Daoy (cell line): ENCODE measurements at regions not wholly inside any gene's neighbourhood (a gene's known extent, or its start where the extent isn't known, plus 50 kb on each side); places are given as distances from the start of the nearest gene placed in this dataset.

ENCODE experiments used
- DNase-seq: peaks from one replicate; pipeline ENCODE4 v3.0.0-alpha.2; 2015; ENCODE audit warnings: low read depth

DNA sequence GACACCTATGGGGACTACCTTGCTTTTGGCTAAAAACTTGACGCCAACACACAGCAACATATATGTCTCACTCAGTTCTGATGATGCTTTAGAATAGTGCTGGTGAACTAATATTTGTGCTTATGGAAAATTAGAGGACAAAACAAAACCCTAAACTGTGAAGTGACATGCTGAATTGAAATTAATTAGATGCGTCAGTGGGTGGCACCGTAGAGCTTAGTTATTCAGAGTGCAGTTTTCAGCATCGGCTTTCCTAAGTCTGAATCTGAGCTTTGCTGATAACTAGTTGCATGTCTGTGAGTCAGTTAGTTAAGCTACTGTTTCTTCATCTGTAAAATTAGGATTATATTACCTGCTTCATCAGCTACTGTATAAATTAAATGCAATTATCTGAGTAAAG is 245.0 kb upstream of the SORCS1 start:
- no peak for DNase-seq

DNA sequence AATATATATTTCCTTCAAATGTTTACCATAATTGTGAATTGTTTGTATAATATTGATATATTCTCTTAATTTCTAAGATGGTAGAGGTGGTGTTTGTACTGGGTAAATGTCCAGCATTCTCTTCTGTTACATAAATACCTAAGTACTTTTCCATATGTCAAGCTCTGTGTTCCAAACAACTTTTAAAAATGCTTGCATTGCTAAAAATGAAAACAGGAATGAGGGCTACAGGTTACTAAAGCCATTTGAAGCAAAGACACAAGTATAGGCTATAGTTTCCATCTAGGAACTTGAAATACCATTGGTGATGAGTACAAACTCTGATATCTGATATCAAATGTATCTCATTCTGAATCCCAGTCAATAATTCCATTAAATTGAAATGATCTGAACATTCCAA is 233.6 kb upstream of the SORCS1 start:
- no peak for DNase-seq

DNA sequence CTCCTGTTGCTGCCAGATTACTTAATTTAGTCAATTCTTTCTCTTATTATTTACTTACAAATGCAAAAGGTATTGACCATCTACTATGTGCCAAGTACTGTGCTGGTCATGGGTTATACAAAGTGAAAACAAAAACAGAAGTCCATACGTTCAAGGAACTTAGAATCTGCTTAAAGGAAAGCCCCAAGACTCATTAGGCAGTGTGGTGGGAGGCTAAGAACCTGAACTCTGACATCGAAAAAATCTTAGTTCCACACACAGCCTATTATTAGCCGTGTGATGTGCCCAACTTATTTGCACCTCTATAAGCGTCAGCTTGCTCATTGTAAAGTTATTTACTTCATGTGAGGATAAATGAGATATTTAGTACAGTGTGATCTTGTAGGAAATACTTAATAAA is 227.4 kb upstream of the SORCS1 start:
- no peak for DNase-seq

- DNase-seq: no peak
Observed at GRCh38 chr10:107390563-107390962, 226.1 kb upstream of the SORCS1 start.

DNA sequence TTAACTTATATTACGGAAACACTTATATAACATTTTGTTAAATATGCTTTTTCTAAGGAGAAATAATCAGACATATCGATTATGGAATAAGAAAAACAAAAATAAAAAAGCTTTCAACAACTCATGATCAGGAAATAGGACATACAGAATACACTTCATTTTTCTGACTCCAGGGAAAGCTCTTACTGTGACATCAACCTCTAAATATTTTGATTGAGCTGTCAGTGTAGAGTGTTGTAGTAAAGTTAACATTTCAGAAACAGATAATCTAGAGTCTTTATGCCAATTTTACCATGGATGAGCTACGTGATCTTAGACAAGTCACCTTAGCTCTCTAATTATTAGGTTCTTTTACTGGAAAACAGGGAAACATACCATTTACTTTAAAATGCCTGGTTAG is 218.9 kb upstream of the SORCS1 start:
- no peak for DNase-seq

- DNase-seq: no peak
Observed at GRCh38 chr10:107379601-107380000, 215.1 kb upstream of the SORCS1 start.

DNA sequence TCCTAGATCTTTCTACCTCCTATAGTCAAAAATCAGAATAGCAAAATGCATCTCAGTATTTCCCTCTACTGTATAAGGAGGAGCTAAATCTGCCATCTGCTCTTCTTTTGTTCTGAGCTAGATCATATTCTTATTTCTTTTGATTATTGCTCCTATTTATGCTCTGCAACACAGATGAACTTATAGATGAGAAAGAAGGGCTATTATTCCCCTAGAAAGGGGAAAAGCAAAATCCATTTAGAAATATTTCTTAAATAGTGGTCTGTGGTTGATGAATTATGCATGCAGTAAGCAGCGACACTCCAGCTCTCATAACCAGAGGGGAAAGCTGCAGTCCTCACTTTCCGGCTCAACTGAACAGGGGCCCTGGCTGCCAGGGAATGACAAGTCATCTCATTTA is 207.3 kb upstream of the SORCS1 start:
- no peak for DNase-seq

DNA sequence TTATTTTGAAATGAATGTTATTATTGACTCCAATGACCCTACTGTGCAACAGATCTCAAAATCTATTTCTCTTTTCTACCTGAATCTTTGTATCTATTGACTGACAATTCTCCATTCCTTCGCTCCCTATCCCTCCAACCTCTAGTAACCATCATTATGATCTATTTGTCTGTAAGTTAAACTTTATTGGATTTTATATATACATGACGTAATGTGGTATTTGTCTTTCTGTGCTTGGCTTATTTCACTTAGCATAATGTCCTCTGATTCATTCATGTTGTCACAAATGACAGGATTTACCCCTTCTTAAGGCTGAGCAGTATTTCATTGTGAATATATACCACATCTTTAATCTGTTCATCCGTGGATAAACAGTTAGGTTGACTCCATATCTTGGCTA is 200.4 kb upstream of the SORCS1 start:
- no peak for DNase-seq

DNA sequence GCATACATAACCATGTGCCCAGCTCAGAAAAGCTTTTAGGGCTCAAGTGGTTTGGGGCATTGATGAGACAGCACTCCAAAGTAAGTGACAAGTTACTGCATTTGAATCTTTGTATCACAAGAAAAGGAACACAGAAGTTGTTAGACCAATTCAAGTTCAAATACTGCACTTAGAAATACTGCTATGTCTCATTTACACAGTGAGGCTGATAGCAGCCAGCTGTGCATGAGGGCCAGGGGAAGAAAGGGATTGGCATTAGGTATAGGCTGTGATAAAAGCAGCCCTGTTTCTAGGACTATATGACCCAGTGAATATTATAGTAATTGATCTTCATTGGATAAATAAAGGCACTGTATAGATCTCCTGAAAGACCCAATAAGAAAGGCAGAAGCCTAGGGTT is 197.8 kb upstream of the SORCS1 start:
- no peak for DNase-seq

GRCh38 chr10:107357033-107357432 is 192.5 kb upstream of the SORCS1 start:
- no peak for DNase-seq

DNA sequence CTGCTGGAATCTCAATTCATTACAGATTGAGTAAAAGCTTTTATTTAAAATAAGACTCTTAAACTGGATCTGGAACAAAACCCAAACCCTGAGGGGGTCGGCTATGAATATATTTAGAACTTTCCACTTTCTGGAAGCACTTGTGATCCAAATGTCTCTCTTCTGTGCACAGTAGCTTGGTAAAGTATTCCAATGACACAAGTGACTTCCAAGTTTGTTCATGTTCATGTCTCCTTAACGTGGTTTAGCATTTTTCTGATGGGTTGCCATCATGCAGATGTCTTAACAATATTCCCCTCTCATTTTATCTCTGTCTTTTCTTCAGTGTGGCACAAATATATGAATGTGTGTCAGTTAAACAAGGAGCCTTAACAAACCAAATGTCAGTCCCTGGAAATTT is 191.9 kb upstream of the SORCS1 start:
- DNase-seq: no peak

- no peak for DNase-seq
Observed at GRCh38 chr10:107342711-107343110, 178.2 kb upstream of the SORCS1 start.

GRCh38 chr10:107341281-107341680 is 176.8 kb upstream of the SORCS1 start:
- DNase-seq: no peak

DNA sequence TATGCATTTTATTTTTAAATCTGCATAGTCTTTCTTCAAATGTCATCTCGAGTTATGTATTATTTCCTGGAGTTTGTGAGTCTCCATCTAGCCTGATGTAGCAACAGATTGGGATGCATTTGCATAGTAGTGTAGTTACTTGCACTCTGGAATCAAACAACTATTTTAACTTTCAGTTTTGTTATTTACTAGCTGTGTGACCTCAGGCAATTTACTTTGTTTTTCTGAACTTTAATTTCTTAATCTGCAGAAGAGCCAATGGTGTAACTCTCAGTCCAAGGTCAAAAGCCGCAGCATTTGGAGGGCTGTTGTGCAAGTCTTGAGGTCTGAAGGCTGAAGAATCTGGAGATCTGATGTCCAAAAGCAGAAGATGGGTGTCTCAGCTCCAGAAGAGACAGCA is 175.8 kb upstream of the SORCS1 start:
- no peak for DNase-seq

DNA sequence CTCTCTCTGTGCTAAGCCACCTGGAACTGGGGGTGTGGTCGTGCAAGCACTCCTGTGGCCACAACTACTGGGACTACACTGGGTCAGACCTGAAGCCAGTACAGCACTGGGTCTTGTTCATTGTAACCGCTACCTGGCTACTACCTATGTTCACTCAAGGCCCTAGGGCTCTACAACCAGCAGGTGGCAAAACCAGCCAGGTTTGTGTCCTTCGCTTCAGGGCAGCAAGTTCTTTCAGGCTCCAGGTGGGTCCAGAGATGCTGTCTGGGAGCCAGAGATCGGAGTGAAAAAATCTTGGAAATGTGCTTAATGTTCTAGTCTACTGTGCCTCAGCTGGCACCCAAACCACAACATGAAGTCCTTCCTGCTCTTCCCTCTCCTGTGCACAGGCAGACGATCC is 171.6 kb upstream of the SORCS1 start:
- no peak for DNase-seq

- DNase-seq: no peak
Observed at GRCh38 chr10:107317592-107317991, 153.1 kb upstream of the SORCS1 start.

- DNase-seq: no peak
Observed at GRCh38 chr10:107303203-107303602, 138.7 kb upstream of the SORCS1 start.

- DNase-seq: no peak
Observed at GRCh38 chr10:107299606-107300005, 135.1 kb upstream of the SORCS1 start.

GRCh38 chr10:107284187-107284586 is 119.7 kb upstream of the SORCS1 start:
- no peak for DNase-seq

DNA sequence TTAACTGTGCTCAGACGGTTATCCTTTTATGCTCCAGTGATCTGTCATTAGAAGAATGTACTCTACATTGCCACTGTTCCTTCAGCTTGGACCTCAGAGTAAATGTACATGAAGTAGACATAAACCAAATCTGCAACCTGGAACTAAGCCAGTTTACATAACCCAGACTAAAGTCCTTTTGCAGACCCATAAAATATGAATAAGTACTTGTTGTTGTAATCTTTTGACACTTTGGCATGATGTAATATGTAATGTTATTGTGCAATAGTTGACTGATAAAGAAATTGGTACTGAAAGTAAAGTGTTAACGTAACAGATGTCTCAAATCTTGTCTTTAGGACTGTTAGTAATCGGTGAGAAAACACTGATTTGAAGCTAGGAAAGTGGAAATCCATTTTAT is 115.8 kb upstream of the SORCS1 start:
- DNase-seq: no peak

- DNase-seq: no peak
Observed at GRCh38 chr10:107277591-107277990, 113.1 kb upstream of the SORCS1 start.

DNA sequence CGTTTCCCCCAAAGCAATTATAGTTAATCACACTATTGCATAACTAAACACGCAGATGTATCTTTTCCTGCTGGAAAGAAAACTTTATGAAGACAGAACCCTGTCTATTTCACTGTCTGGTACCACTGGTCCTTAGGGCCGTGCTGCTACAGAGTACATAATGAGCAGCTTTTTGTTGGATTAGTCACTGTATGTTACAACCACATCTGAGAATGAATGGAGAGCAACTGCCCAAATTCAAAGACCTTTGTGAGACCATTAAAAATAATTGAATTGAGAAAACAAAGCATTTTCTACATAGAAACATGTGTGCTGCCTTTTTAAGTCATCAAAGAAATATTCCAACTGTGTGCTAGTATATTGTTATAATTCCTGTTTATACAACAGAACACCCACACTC is 111.3 kb upstream of the SORCS1 start:
- DNase-seq: no peak

DNA sequence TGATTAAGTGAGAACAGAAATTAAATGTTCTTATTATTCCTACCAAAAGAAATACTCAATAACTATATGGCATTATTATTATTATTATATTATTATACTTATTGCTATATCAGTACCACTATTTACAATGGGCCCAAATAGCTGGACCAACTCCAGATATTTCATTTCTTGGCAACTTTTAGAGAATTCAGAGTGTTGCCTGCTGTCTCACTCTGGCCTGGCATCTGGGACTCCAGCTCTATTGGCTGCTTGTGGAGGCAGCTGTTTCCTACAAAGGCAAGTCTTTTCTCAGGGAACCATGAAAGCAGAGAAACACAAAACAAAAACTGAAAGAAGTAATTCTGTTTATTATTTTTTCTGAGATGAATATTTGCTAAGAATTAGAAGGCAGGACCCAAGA is 105.1 kb upstream of the SORCS1 start:
- no peak for DNase-seq

DNA sequence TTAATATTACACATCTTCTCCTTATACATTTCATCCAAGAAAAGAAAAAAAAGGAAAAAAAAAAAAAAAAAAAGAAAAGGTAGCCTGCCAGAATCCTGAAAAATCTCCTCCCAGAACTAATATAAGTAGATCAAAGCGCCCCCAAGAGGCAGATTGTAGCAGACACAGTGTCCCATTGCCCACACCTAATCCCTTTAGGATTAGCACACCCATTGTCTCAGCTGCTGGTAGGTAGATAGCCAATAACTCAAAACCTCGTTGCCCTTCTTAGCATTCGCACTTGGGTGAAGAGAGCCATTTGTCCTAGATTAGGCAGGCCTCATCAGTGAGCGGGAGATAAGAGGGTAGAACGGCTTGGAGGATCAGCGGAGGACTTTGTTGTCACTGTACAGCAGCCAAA is 100.2 kb upstream of the SORCS1 start:
- no peak for DNase-seq

DNA sequence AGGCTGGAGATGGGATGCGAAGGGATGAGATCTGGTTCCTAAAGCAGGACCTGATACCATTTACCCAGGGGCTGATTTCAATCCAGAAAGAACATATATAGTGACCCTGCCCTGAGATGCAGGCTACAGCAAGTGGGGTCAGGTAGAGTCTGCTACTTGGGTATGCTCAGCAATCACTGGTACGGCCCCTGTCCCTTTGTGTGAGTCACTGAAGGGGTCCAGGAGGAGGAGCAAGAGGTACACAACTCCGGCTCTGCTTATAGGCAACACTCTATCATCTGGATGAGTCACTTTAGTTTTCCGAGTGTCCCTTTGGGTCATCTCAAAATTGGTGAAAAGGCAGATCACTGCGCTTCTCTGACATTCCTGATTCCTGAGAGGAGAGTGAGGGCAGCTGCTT is 79.6 kb upstream of the SORCS1 start:
- DNase-seq: no peak
